Activated CD4-positive, alpha-beta T cell treated with anti-CD3 and anti-CD28 coated beads for 36 hours (primary cell): ENCODE measurements at regions not wholly inside any gene's neighbourhood (a gene's known extent, or its start where the extent isn't known, plus 50 kb on each side); places are given as distances from the start of the nearest gene placed in this dataset.

Experiments
- ATAC-seq: fragments of 200-7000 bp; cut with Tn5 transposase; one replicate; pipeline ENCODE4 v1.10.0; 2021; ENCODE audit warnings: mild to moderate bottlenecking, moderate library complexity
- CTCF ChIA-PET: fragments of 350-600 bp; sonication (Branson Sonifier 250); formaldehyde crosslinking; loops from one replicate; lab custom pipeline; 2021; ENCODE audit warnings: antibody characterized with exemption; lab: Charles Lee
- POLR2A ChIA-PET: fragments of 350-600 bp; sonication (Branson Sonifier 250); formaldehyde crosslinking; loops from one replicate; lab custom pipeline; 2021; ENCODE audit warnings: antibody characterized with exemption, inconsistent platforms; lab: Charles Lee
- DNase-seq: peaks from one replicate; pipeline ENCODE4 v3.0.0-alpha.2; 2020
- H3K27ac Mint-ChIP-seq: one replicate; pipeline ENCODE4 v1.8.0; 2021; ENCODE audit warnings: mixed read lengths
- H3K27me3 Mint-ChIP-seq: one replicate; pipeline ENCODE4 v1.8.0; 2021; ENCODE audit warnings: mixed read lengths
- H3K36me3 Mint-ChIP-seq: one replicate; pipeline ENCODE4 v1.8.0; 2021; ENCODE audit warnings: low read depth, mixed read lengths
- H3K4me1 Mint-ChIP-seq: one replicate; pipeline ENCODE4 v1.8.0; 2021; ENCODE audit warnings: mixed read lengths
- H3K4me3 Mint-ChIP-seq: one replicate; pipeline ENCODE4 v1.8.0; 2021; ENCODE audit warnings: mild to moderate bottlenecking, moderate library complexity, mixed read lengths
- H3K9me3 Mint-ChIP-seq: one replicate; pipeline ENCODE4 v1.8.0; 2021; ENCODE audit warnings: low read depth, mixed read lengths
- intact Hi-C, 2 experiments: fragments of 100-400 bp; cut with DNase I in 1 of 2; cut with micrococcal nuclease in 1 of 2; formaldehyde crosslinking; loops; one replicate each; pipeline versions ENCODE4 v1.14.2 to v1.15.1; 2022 to 2024; cut with DNase I, micrococcal nuclease

GRCh38 chr2:70374616-70375015 lies 72.7 kb upstream of the FAM136A start:
- no peak overlapping the region for H3K4me3 Mint-ChIP-seq
- H3K27me3 Mint-ChIP-seq = no peaks in the 10 kb centered on the region
- no peaks in the 10 kb centered on the region for H3K4me1 Mint-ChIP-seq
- no peak overlapping the region for H3K27ac Mint-ChIP-seq
- ChIA-PET CTCF (interaction anchor here (0.7 kb wide), 1 partner anchor 14 kb away, joined by 3 read pairs; no protein-coding TSS in a partner anchor), POLR2A (no interaction called here)
- no peak for ATAC-seq
- H3K9me3 Mint-ChIP-seq = peaks cover 6% of the 10 kb centered on the region
- H3K36me3 Mint-ChIP-seq = no peaks in the 10 kb centered on the region
- intact Hi-C loops = no loop called here
- DNase-seq = no peak

DNA sequence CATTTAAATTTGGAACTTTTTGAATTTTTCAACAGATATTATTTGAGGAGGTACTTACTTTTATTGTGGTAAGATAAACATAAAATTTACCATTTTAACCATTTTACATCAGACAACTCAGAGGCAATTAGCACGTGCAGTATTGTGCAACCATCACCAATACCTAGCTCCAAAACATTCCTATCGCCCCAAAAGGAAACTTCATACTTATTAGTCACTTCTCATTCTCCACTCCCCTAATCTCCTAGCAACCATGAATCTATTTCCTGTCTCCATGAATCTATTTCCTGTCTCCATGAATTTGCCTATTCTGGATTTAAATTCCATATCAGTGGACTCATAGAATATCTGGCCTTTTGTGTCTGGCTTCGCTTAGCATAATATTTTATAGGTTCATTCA lies 69.9 kb upstream of the FAM136A start:
- CTCF ChIA-PET = no interaction called here
- no peak for DNase-seq
- Mint-ChIP-seq H3K36me3 (no peaks in the 10 kb centered on the region), H3K27me3 (no peaks in the 10 kb centered on the region), H3K27ac (no peak overlapping the region), H3K4me1 (no peaks in the 10 kb centered on the region), H3K9me3 (peaks cover 6% of the 10 kb centered on the region), H3K4me3 (no peak overlapping the region)
- intact Hi-C loops = no loop called here
- POLR2A ChIA-PET = no interaction called here
- ATAC-seq = no peak

DNA sequence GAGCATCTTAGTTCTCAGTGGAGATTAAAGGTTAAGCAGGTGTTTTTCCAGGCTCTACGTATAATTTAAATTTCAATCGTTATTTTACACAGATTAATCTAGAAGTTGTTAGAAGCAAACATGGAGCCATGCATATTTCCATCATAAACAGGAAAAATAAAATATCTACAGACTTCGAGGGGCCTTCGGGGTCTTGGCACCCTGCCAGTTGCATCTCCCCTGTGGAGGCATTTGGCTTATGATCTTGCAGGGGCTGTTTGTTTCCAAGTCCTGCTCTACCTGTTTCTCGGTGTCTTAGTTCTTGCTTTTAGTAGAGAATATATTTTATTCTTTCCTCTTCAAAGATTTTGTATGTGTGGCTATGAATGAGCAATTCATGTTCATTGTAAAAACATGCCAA lies 67.2 kb upstream of the FAM136A start:
- H3K36me3 Mint-ChIP-seq = no peaks in the 10 kb centered on the region
- DNase-seq = no peak
- ChIA-PET POLR2A (no interaction called here), CTCF (no interaction called here)
- H3K9me3 Mint-ChIP-seq = peaks cover 6% of the 10 kb centered on the region
- no peak overlapping the region for H3K27ac Mint-ChIP-seq
- H3K4me3 Mint-ChIP-seq = no peak overlapping the region
- no peaks in the 10 kb centered on the region for H3K27me3 Mint-ChIP-seq
- no peak for ATAC-seq
- intact Hi-C loops = no loop called here
- no peaks in the 10 kb centered on the region for H3K4me1 Mint-ChIP-seq

GRCh38 chr2:70368545-70368944 lies 66.7 kb upstream of the FAM136A start:
- Mint-ChIP-seq H3K27me3 (no peaks in the 10 kb centered on the region), H3K4me1 (no peaks in the 10 kb centered on the region), H3K4me3 (no peak overlapping the region), H3K9me3 (peaks cover 6% of the 10 kb centered on the region), H3K27ac (no peak overlapping the region), H3K36me3 (no peaks in the 10 kb centered on the region)
- intact Hi-C loops = no loop called here
- ATAC-seq (no peak), DNase-seq (no peak)
- ChIA-PET CTCF (no interaction called here), POLR2A (no interaction called here)

GRCh38 chr2:70367722-70368323 lies 66.0 kb upstream of the FAM136A start:
- POLR2A ChIA-PET = no interaction called here

GRCh38 chr2:70362661-70363060 lies 60.8 kb upstream of the FAM136A start:
- intact Hi-C loops = no loop called here
- no peak for DNase-seq
- no peaks in the 10 kb centered on the region for H3K36me3 Mint-ChIP-seq
- H3K9me3 Mint-ChIP-seq = no peaks in the 10 kb centered on the region
- no peak for ATAC-seq
- ChIA-PET CTCF (no interaction called here), POLR2A (no interaction called here)
- no peak overlapping the region for H3K4me3 Mint-ChIP-seq
- no peaks in the 10 kb centered on the region for H3K27me3 Mint-ChIP-seq
- H3K4me1 Mint-ChIP-seq = no peaks in the 10 kb centered on the region
- H3K27ac Mint-ChIP-seq = no peak overlapping the region

More at GRCh38 chr2:70367722-70368323, 66.0 kb upstream of the FAM136A start:
- no peaks in the 10 kb centered on the region for H3K4me1 Mint-ChIP-seq
- H3K27ac Mint-ChIP-seq = no peak overlapping the region
- CTCF ChIA-PET = no interaction called here
- no peaks in the 10 kb centered on the region for H3K36me3 Mint-ChIP-seq
- H3K27me3 Mint-ChIP-seq = no peaks in the 10 kb centered on the region
- intact Hi-C loops = no loop called here
- H3K9me3 Mint-ChIP-seq = peaks cover 5% of the 10 kb centered on the region
- DNase-seq = no peak
- H3K4me3 Mint-ChIP-seq = no peak overlapping the region
- no peak for ATAC-seq

DNA sequence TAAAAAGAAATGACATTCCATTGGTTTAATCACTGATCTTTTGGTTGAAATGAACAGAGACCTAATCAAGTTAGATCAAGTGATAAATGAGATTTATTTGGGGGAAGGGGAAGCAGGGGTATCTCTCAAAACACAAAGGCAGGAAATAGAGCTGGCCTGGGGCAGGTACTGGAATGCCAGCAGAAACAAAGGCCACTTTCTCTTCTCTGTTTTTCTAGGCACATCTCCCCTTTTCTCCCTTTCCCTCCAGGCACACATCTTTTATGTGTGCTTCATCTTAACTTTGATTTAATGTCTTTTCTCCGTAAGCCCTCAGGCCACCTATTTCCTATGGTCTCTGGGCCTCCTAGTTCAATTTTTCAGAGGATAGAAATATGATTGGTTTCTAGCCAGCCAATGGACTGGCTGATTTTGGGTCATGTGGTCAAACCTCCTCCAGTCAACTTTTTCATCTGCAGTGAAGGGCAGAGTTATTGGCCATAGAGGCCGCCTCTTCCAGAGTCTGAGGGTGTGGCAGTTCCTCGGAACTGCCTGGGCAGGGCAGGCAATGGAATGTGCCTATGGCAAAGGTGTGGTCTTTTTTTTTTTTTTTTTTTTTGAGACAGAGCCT lies 58.9 kb upstream of the FAM136A start:
- no peaks in the 10 kb centered on the region for H3K9me3 Mint-ChIP-seq
- no peak for ATAC-seq
- CTCF ChIA-PET = no interaction called here
- H3K27me3 Mint-ChIP-seq = no peaks in the 10 kb centered on the region
- POLR2A ChIA-PET = no interaction called here
- no peaks in the 10 kb centered on the region for H3K4me1 Mint-ChIP-seq
- H3K36me3 Mint-ChIP-seq = no peaks in the 10 kb centered on the region
- H3K27ac Mint-ChIP-seq = no peak overlapping the region
- H3K4me3 Mint-ChIP-seq = no peak overlapping the region
- no peak for DNase-seq
- intact Hi-C loops = no loop called here

- no peak for ATAC-seq
- intact Hi-C loops = no loop called here
- ChIA-PET POLR2A (no interaction called here), CTCF (interaction anchor here (0.6 kb wide), 1 partner anchor 9 kb away, joined by 5 read pairs; no protein-coding TSS in a partner anchor)
- Mint-ChIP-seq H3K36me3 (no peaks in the 10 kb centered on the region), H3K27ac (no peak overlapping the region), H3K4me3 (no peak overlapping the region), H3K4me1 (no peaks in the 10 kb centered on the region), H3K27me3 (no peaks in the 10 kb centered on the region), H3K9me3 (no peaks in the 10 kb centered on the region)
- no peak for DNase-seq
Measured at GRCh38 chr2:70357684-70358071, 55.8 kb upstream of the FAM136A start.

GRCh38 chr2:70356941-70357683 lies 55.2 kb upstream of the FAM136A start:
- ChIA-PET POLR2A (no interaction called here), CTCF (interaction anchor here (0.6 kb wide), 2 partner anchors 8 to 240 kb away, joined by 3 to 5 read pairs; no protein-coding TSS in a partner anchor)
- Mint-ChIP-seq H3K27me3 (no peaks in the 10 kb centered on the region), H3K4me1 (no peaks in the 10 kb centered on the region), H3K4me3 (no peak overlapping the region), H3K27ac (no peak overlapping the region), H3K9me3 (no peaks in the 10 kb centered on the region), H3K36me3 (no peaks in the 10 kb centered on the region)
- no peak for ATAC-seq
- intact Hi-C loops = no loop called here
- DNase-seq = no peak

DNA sequence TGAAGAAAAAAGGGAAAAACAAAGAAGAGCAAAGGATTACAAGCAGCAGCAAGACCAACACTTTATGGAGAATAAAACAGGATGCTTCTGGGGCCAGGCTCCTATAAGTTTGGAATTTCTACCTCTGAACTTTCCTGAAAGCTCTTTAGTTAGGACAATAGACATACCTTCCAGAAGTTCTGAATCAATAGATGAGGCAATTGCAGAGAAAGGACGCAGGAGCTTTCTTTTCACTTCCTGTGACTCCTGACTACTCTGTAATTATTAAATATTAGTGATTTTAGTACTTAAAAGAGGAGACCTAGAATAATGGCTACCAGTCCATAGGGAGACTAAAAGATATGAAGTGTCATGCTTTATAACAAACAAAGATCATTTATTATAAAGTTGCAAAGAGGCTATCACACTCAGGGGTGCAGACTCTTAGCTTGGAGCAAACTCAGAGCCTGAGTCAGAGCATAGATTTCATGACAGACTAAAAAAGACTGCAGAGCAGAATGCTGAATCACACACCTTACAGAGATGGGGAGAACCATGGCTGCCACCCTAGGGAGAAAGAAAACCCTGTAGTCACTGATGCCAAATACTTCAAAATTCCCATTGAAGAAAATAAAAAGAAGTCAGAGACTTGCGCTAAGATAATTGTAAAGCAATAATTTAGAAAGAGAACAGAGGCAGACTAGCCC lies 52.5 kb upstream of the FAM136A start:
- ATAC-seq = no peak
- Mint-ChIP-seq H3K27me3 (peaks cover 8% of the 10 kb centered on the region), H3K4me1 (no peaks in the 10 kb centered on the region), H3K4me3 (no peak overlapping the region), H3K27ac (no peak overlapping the region), H3K9me3 (no peaks in the 10 kb centered on the region), H3K36me3 (no peaks in the 10 kb centered on the region)
- CTCF ChIA-PET = interaction anchor here (1.0 to 1.8 kb wide), 2 partner anchors 12 to 263 kb away, joined by 3 to 4 read pairs; no protein-coding TSS in a partner anchor
- intact Hi-C loops = no loop called here
- no peak for DNase-seq
- POLR2A ChIA-PET = no interaction called here
